Keratinocyte (primary cell): ENCODE measurements at regions not wholly inside any gene's neighbourhood (a gene's known extent, or its start where the extent isn't known, plus 50 kb on each side); places are given as distances from the start of the nearest gene placed in this dataset.

ENCODE experiments used
- CTCF ChIP-seq, 3 experiments: IDR thresholded peaks in 1 of 3; conservative IDR thresholded peaks in 1 of 3; optimal IDR thresholded peaks in 1 of 3; 2 replicates in 2 of 3; 3 replicates in 1 of 3; pipeline versions ENCODE3 to v1.5.1; 2011; ENCODE audit warnings: low read length in 3 of 3, mild to moderate bottlenecking in 3 of 3, moderate library complexity in 2 of 3, control low read depth in 1 of 3, inconsistent platforms in 1 of 3; ENCODE audit not compliant: insufficient read depth in 2 of 3; ENCODE audit errors: extremely low read depth in 1 of 3
- EZH2 ChIP-seq: IDR thresholded peaks from one replicate; pipeline ENCODE4 v1.6.1; 2012; ENCODE audit warnings: inconsistent platforms, mild to moderate bottlenecking, low read length, moderate library complexity

- TF ChIP-seq EZH2 (no peak), CTCF (optimal IDR thresholded peaks at IDR 0.05 in 1 of 3, IDR thresholded peaks at IDR 0.05 in 1 of 3, conservative IDR thresholded peaks at IDR 0.05 in 1 of 3; ENCODE audit: extremely low read depth in 1 of 3, insufficient read depth in 2 of 3, low read length in 3 of 3) (no peak)
Measured at GRCh38 chr1:58152697-58153096, 393.8 kb downstream of the OMA1 start.
